PC-9 (cell line): ENCODE measurements at regions not wholly inside any gene's neighbourhood (a gene's known extent, or its start where the extent isn't known, plus 50 kb on each side); places are given as distances from the start of the nearest gene placed in this dataset.

Source experiments
- EZH2 ChIP-seq: fragments of 200-600 bp; sonication (generic); IDR thresholded peaks from 2 replicates; pipeline ENCODE4 v1.8.0; 2017; ENCODE audit warnings: antibody characterized with exemption, low read depth
- TF ChIP-seq, protein P1 (sequence below): fragments of 200-600 bp; sonication (generic); conservative IDR thresholded peaks from 2 replicates; pipeline ENCODE4 v1.6.1; 2017; ENCODE audit warnings: mixed run types, antibody characterized with exemption, mild to moderate bottlenecking, moderate library complexity

DNA sequence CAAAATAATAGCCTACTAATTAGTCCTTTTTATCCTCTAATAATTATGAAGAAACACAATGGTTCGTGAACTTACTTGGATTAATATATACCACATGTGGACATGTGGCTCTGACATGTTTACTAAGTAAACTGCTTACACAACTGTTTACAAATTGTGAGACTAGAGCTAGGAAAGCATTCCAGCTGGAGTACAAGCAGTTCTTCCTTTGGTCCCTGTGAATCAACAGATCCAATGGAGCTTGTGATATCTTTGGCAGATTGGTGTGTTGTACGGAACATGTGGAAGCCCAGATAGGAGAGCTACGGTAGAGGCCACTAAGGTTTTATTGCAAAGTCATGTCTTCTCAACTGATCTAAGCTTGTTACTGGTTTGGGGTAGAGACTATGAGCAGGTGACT is 145.5 kb upstream of the SPRY2 start:
- TF ChIP-seq, protein P1, sequence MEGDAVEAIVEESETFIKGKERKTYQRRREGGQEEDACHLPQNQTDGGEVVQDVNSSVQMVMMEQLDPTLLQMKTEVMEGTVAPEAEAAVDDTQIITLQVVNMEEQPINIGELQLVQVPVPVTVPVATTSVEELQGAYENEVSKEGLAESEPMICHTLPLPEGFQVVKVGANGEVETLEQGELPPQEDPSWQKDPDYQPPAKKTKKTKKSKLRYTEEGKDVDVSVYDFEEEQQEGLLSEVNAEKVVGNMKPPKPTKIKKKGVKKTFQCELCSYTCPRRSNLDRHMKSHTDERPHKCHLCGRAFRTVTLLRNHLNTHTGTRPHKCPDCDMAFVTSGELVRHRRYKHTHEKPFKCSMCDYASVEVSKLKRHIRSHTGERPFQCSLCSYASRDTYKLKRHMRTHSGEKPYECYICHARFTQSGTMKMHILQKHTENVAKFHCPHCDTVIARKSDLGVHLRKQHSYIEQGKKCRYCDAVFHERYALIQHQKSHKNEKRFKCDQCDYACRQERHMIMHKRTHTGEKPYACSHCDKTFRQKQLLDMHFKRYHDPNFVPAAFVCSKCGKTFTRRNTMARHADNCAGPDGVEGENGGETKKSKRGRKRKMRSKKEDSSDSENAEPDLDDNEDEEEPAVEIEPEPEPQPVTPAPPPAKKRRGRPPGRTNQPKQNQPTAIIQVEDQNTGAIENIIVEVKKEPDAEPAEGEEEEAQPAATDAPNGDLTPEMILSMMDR, result no peak
- TF ChIP-seq EZH2, result no peak
